HepG2 (cell line): ENCODE measurements at regions not wholly inside any gene's neighbourhood (a gene's known extent, or its start where the extent isn't known, plus 50 kb on each side); places are given as distances from the start of the nearest gene placed in this dataset.

Experiments
- ATAC-seq: fragments of 200-7000 bp; cut with Tn5 transposase; 3 replicates; pipeline ENCODE4 v1.9.1; 2020; ENCODE audit warnings: mild to moderate bottlenecking, moderate library complexity
- BruUV-seq: library from RNA; stranded (reverse); fragments of 400-500 nt; replicated peaks from 2 replicates; lab custom pipeline; 2021; lab: Mats Ljungman, UMichigan
- CTCF ChIA-PET: fragments of 300-600 bp; formaldehyde crosslinking; extraction: SDS; loops from one replicate; lab custom pipeline; 2021; ENCODE audit warnings: low total read pairs, inconsistent platforms, low intra/inter-chr PET ratio; lab: Yijun Ruan, JAX
- POLR2A ChIA-PET: fragments of 350-600 bp; sonication (Branson Sonifier 250); formaldehyde crosslinking; loops from one replicate; lab custom pipeline; 2020; ENCODE audit warnings: antibody characterized with exemption, inconsistent platforms; lab: Yijun Ruan, JAX
- DNase-seq: peaks from one replicate; pipeline ENCODE4 v3.0.0-alpha.2; 2015; ENCODE audit warnings: low spot score
- FAIRE-seq: peaks from 3 replicates; lab custom pipeline; 2011; peaks lifted over from hg19 to GRCh38; lab: Jason Lieb, UNC
- H2AFZ ChIP-seq: one replicate; pipeline ENCODE4 v1.6.1; 2011; ENCODE audit warnings: low read length, inconsistent platforms
- H3K27ac ChIP-seq: fragments of 300-600 bp; 3 replicates; pipeline ENCODE4 v1.8.0; 2011; ENCODE audit warnings: mixed run types, mild to moderate bottlenecking, mixed read lengths, low read length, inconsistent platforms; ENCODE audit not compliant: insufficient read depth; ENCODE audit errors: extremely low read length
- H3K27me3 ChIP-seq, 2 experiments: fragments of 200-600 bp in 1 of 2; 2 replicates in 1 of 2; 3 replicates in 1 of 2; pipeline versions ENCODE4 v1.6.0 to v1.8.0; 2011; ENCODE audit warnings: low read length in 2 of 2, mild to moderate bottlenecking in 2 of 2, moderate library complexity in 2 of 2, inconsistent platforms in 1 of 2; ENCODE audit not compliant: insufficient read depth in 2 of 2, control insufficient read depth in 1 of 2
- H3K36me3 ChIP-seq, 2 experiments: fragments of 200-600 bp in 1 of 2; replicated peaks in 1 of 2; 2 replicates in 1 of 2; 3 replicates in 1 of 2; pipeline versions ENCODE4 v1.5.1 to v1.8.0; 2011; ENCODE audit warnings: low read length in 2 of 2, inconsistent platforms in 1 of 2; ENCODE audit not compliant: insufficient read depth in 2 of 2, control insufficient read depth in 1 of 2
- H3K4me1 ChIP-seq: 2 replicates; pipeline ENCODE4 v1.5.1; 2012; ENCODE audit warnings: low read length, inconsistent platforms; ENCODE audit not compliant: insufficient read depth
- H3K4me2 ChIP-seq: 2 replicates; pipeline ENCODE4 v1.6.0; 2011; ENCODE audit warnings: low read depth, low read length, inconsistent platforms
- H3K4me3 ChIP-seq, 3 experiments: fragments of 200-600 bp in 1 of 3; sonication (generic), shearing (Covaris generic) in 1 of 3; replicated peaks in 1 of 3; 2 replicates each; pipeline ENCODE4 v1.5.1; 2011 to 2016; ENCODE audit warnings: low read length in 3 of 3, inconsistent platforms in 2 of 3, low read depth in 2 of 3, mild to moderate bottlenecking in 2 of 3, control low read depth in 1 of 3, mixed read lengths in 1 of 3; ENCODE audit not compliant: insufficient read depth in 1 of 3
- H3K79me2 ChIP-seq: one replicate; pipeline ENCODE4 v1.6.1; 2011; ENCODE audit warnings: low read length, inconsistent platforms; ENCODE audit not compliant: insufficient read depth
- H3K9ac ChIP-seq: 2 replicates; pipeline ENCODE4 v1.6.0; 2011; ENCODE audit warnings: mild to moderate bottlenecking, low read depth, low read length, inconsistent platforms; ENCODE audit not compliant: insufficient read depth
- H3K9me3 ChIP-seq: 2 replicates; pipeline ENCODE4 v1.5.1; 2012; ENCODE audit warnings: mild to moderate bottlenecking, low read length
- H4K20me1 ChIP-seq: 2 replicates; pipeline ENCODE4 v1.6.0; 2011; ENCODE audit warnings: inconsistent platforms, mild to moderate bottlenecking, low read length, moderate library complexity; ENCODE audit not compliant: insufficient read depth
- HOMEZ ChIP-seq: IDR thresholded peaks from 2 replicates; pipeline ENCODE4 v1.6.1; 2016; ENCODE audit warnings: low read depth
- KAT7 ChIP-seq: IDR thresholded peaks from 2 replicates; pipeline ENCODE4 v1.6.1; 2018; ENCODE audit warnings: borderline replicate concordance, missing compliant biosample characterization
- MIXL1 ChIP-seq: IDR thresholded peaks from 2 replicates; pipeline ENCODE4 v1.6.1; 2016
- MXD3 ChIP-seq: IDR thresholded peaks from 2 replicates; pipeline ENCODE4 v1.6.1; 2016; ENCODE audit warnings: mild to moderate bottlenecking, missing biosample characterization, missing genetic modification reagents
- NR2C2 ChIP-seq: sonication (generic); formaldehyde crosslinking; IDR thresholded peaks from 2 replicates; pipeline ENCODE4 v1.4.0; 2020; ENCODE audit warnings: missing genetic modification reagents, mild to moderate bottlenecking, moderate library complexity, borderline replicate concordance
- SIN3B ChIP-seq: fragments of 150-350 bp; IDR thresholded peaks from 2 replicates; pipeline ENCODE4 v1.6.1; 2014; ENCODE audit warnings: low read length
- ZNF550 ChIP-seq: sonication (generic); formaldehyde crosslinking; IDR thresholded peaks from 2 replicates; pipeline ENCODE4 v1.4.0; 2020; ENCODE audit warnings: mild to moderate bottlenecking, missing genetic modification reagents, borderline replicate concordance
- ZNF770 ChIP-seq: sonication (generic); formaldehyde crosslinking; IDR thresholded peaks from 2 replicates; pipeline ENCODE4 v1.5.0; 2020; ENCODE audit warnings: mild to moderate bottlenecking, missing genetic modification reagents
- WGBS: methylation state at CpG from one replicate; pipeline ENCODE4 v1.1.6; 2017; ENCODE audit warnings: low lambda C conversion rate; 5-methylcytosine and 5-hydroxymethylcytosine counted together
- in situ Hi-C: cut with HindIII; loops from 2 replicates; pipeline ENCODE4 v1.10.0; 2017; ENCODE audit warnings: low pct_unique_long_range_greater_than_20kb; ENCODE audit not compliant: extremely low pct_ligation_motif_present
- intact Hi-C: fragments of 100-400 bp; cut with micrococcal nuclease; formaldehyde crosslinking; loops from one replicate; pipeline ENCODE4 v1.10.0; 2022; ENCODE audit not compliant: unreplicated experiment

DNA sequence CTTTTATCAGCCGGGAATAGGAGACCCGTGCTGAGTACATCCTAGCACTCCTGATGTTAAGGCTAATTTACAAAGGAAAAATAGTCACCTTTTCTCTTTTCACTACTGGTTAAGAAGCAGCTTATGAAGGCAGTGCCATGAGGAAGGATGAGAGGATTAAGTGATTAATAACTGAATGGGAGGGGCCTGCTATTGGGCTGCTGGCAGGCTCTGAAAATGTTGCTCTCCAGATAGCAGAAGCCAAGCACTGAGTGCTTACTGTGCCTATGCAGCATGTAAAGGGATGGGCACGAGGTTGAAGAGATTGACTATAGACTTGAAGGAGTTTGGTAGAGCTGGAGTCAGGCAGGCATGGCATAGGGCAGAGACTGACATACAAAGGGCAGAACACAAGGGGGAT is 282.4 kb upstream of the THSD7B start:
- CTCF ChIA-PET = no interaction called here
- DNase-seq = no peak

More for the DNA sequence above, 282.4 kb upstream of the THSD7B start:
- 0% methylated on average over 3 of the region's 3 CpGs for WGBS
- H3K27me3 ChIP-seq = no peaks in the 10 kb centered on the region
- H3K4me2 ChIP-seq = no peak overlapping the region
- H3K9ac ChIP-seq = no peak overlapping the region
- POLR2A ChIA-PET = no interaction called here
- FAIRE-seq (no peak), ATAC-seq (no peak)
- H3K9me3 ChIP-seq = peaks cover 17% of the 10 kb centered on the region; the same call in 1 of the 2 replicates
- H3K27ac ChIP-seq = no peak overlapping the region
- BruUV-seq = no TSS peak
- H2AFZ ChIP-seq = no peak overlapping the region
- intact Hi-C loops = no loop called here
- no peaks in the 10 kb centered on the region for H4K20me1 ChIP-seq
- no peak overlapping the region for H3K4me3 ChIP-seq
- no peaks in the 10 kb centered on the region for H3K4me1 ChIP-seq
- no peaks in the 10 kb centered on the region for H3K79me2 ChIP-seq
- no peaks in the 10 kb centered on the region for H3K36me3 ChIP-seq
- in situ Hi-C loops = no loop called here
- TF ChIP-seq ZNF550 (CRISPR knock-in tag) (no peak), HOMEZ (CRISPR knock-in tag) (no peak), NR2C2 (CRISPR knock-in tag) (no peak), ZNF770 (CRISPR knock-in tag) (no peak), KAT7 (no peak), MXD3 (no peak), SIN3B (no peak), MIXL1 (CRISPR knock-in tag) (no peak)
